ENCODE measurements at regions not wholly inside any gene's neighbourhood (a gene's known extent, or its start where the extent isn't known, plus 50 kb on each side); places are given as distances from the start of the nearest gene placed in this dataset.
A peak's percentile ranks its signal among the peaks of the same experiment; 100 is the strongest.

- no peak for DNase-seq
Observed at GRCh38 chr6:45737331-45738056, 278.2 kb downstream of the CLIC5 start.

- DNase-seq = no peak
Observed at GRCh38 chr6:45736134-45736533, 279.5 kb downstream of the CLIC5 start.

- DNase-seq = no peak
Observed at GRCh38 chr6:45732731-45733130, 282.9 kb downstream of the CLIC5 start.

GRCh38 chr6:45730232-45730631 is 285.4 kb downstream of the CLIC5 start:
- DNase-seq = no peak

GRCh38 chr6:45728674-45729073 is 287.0 kb downstream of the CLIC5 start:
- DNase-seq = no peak

- DNase-seq = no peak
Observed at GRCh38 chr6:45727819-45728449, 287.7 kb downstream of the CLIC5 start.

- DNase-seq = no peak
Observed at GRCh38 chr6:45727228-45727627, 288.4 kb downstream of the CLIC5 start.

GRCh38 chr6:45726444-45726843 is 289.2 kb downstream of the CLIC5 start:
- no peak for DNase-seq

GRCh38 chr6:45724511-45724910 is 291.1 kb downstream of the CLIC5 start:
- DNase-seq = no peak

- no peak for DNase-seq
Observed at GRCh38 chr6:45724027-45724426, 291.6 kb downstream of the CLIC5 start.

- no peak for DNase-seq
Observed at GRCh38 chr6:45722876-45723275, 292.8 kb downstream of the CLIC5 start.

GRCh38 chr6:45721665-45722064 is 294.0 kb downstream of the CLIC5 start:
- DNase-seq = peak; percentile 39

- DNase-seq = no peak
Observed at GRCh38 chr6:45718871-45719270, 296.8 kb downstream of the CLIC5 start.

GRCh38 chr6:45718131-45718530 is 297.5 kb downstream of the CLIC5 start:
- DNase-seq = no peak

- DNase-seq = no peak
Observed at GRCh38 chr6:45717715-45718114, 297.9 kb downstream of the CLIC5 start.

GRCh38 chr6:45717027-45717426 is 298.6 kb downstream of the CLIC5 start:
- no peak for DNase-seq

- DNase-seq = no peak
Observed at GRCh38 chr6:45715508-45715803, 300.2 kb downstream of the CLIC5 start.

GRCh38 chr6:45714741-45715507 is 300.7 kb downstream of the CLIC5 start:
- peak; percentile 91 for DNase-seq

- no peak for DNase-seq
Observed at GRCh38 chr6:45714006-45714730, 301.5 kb downstream of the CLIC5 start.
